HepG2 (cell line): ENCODE measurements at regions not wholly inside any gene's neighbourhood (a gene's known extent, or its start where the extent isn't known, plus 50 kb on each side); places are given as distances from the start of the nearest gene placed in this dataset.

Source experiments
- ATAC-seq: fragments of 200-7000 bp; cut with Tn5 transposase; 3 replicates; pipeline ENCODE4 v1.9.1; 2020; ENCODE audit warnings: mild to moderate bottlenecking, moderate library complexity
- BruUV-seq: library from RNA; stranded (reverse); fragments of 400-500 nt; replicated peaks from 2 replicates; lab custom pipeline; 2021; lab: Mats Ljungman, UMichigan
- CTCF ChIA-PET: fragments of 300-600 bp; formaldehyde crosslinking; extraction: SDS; loops from one replicate; lab custom pipeline; 2021; ENCODE audit warnings: low total read pairs, inconsistent platforms, low intra/inter-chr PET ratio; lab: Yijun Ruan, JAX
- POLR2A ChIA-PET: fragments of 350-600 bp; sonication (Branson Sonifier 250); formaldehyde crosslinking; loops from one replicate; lab custom pipeline; 2020; ENCODE audit warnings: antibody characterized with exemption, inconsistent platforms; lab: Yijun Ruan, JAX
- DNase-seq: peaks from one replicate; pipeline ENCODE4 v3.0.0-alpha.2; 2015; ENCODE audit warnings: low spot score
- FAIRE-seq: peaks from 3 replicates; lab custom pipeline; 2011; peaks lifted over from hg19 to GRCh38; lab: Jason Lieb, UNC
- H2AFZ ChIP-seq: one replicate; pipeline ENCODE4 v1.6.1; 2011; ENCODE audit warnings: low read length, inconsistent platforms
- H3K27ac ChIP-seq: fragments of 300-600 bp; 3 replicates; pipeline ENCODE4 v1.8.0; 2011; ENCODE audit warnings: mixed run types, mild to moderate bottlenecking, mixed read lengths, low read length, inconsistent platforms; ENCODE audit not compliant: insufficient read depth; ENCODE audit errors: extremely low read length
- H3K27me3 ChIP-seq, 2 experiments: fragments of 200-600 bp in 1 of 2; 2 replicates in 1 of 2; 3 replicates in 1 of 2; pipeline versions ENCODE4 v1.6.0 to v1.8.0; 2011; ENCODE audit warnings: low read length in 2 of 2, mild to moderate bottlenecking in 2 of 2, moderate library complexity in 2 of 2, inconsistent platforms in 1 of 2; ENCODE audit not compliant: insufficient read depth in 2 of 2, control insufficient read depth in 1 of 2
- H3K36me3 ChIP-seq, 2 experiments: fragments of 200-600 bp in 1 of 2; replicated peaks in 1 of 2; 2 replicates in 1 of 2; 3 replicates in 1 of 2; pipeline versions ENCODE4 v1.5.1 to v1.8.0; 2011; ENCODE audit warnings: low read length in 2 of 2, inconsistent platforms in 1 of 2; ENCODE audit not compliant: insufficient read depth in 2 of 2, control insufficient read depth in 1 of 2
- H3K4me1 ChIP-seq: 2 replicates; pipeline ENCODE4 v1.5.1; 2012; ENCODE audit warnings: low read length, inconsistent platforms; ENCODE audit not compliant: insufficient read depth
- H3K4me2 ChIP-seq: 2 replicates; pipeline ENCODE4 v1.6.0; 2011; ENCODE audit warnings: low read depth, low read length, inconsistent platforms
- H3K4me3 ChIP-seq, 3 experiments: fragments of 200-600 bp in 1 of 3; sonication (generic), shearing (Covaris generic) in 1 of 3; replicated peaks in 1 of 3; 2 replicates each; pipeline ENCODE4 v1.5.1; 2011 to 2016; ENCODE audit warnings: low read length in 3 of 3, inconsistent platforms in 2 of 3, low read depth in 2 of 3, mild to moderate bottlenecking in 2 of 3, control low read depth in 1 of 3, mixed read lengths in 1 of 3; ENCODE audit not compliant: insufficient read depth in 1 of 3
- H3K79me2 ChIP-seq: one replicate; pipeline ENCODE4 v1.6.1; 2011; ENCODE audit warnings: low read length, inconsistent platforms; ENCODE audit not compliant: insufficient read depth
- H3K9ac ChIP-seq: 2 replicates; pipeline ENCODE4 v1.6.0; 2011; ENCODE audit warnings: mild to moderate bottlenecking, low read depth, low read length, inconsistent platforms; ENCODE audit not compliant: insufficient read depth
- H3K9me3 ChIP-seq: 2 replicates; pipeline ENCODE4 v1.5.1; 2012; ENCODE audit warnings: mild to moderate bottlenecking, low read length
- H4K20me1 ChIP-seq: 2 replicates; pipeline ENCODE4 v1.6.0; 2011; ENCODE audit warnings: inconsistent platforms, mild to moderate bottlenecking, low read length, moderate library complexity; ENCODE audit not compliant: insufficient read depth
- FOXK1 ChIP-seq: sonication (generic); formaldehyde crosslinking; IDR thresholded peaks from 2 replicates; pipeline ENCODE4 v1.4.0; 2020; ENCODE audit warnings: low read depth, missing genetic modification reagents, borderline replicate concordance
- MEIS1 ChIP-seq: sonication (generic); formaldehyde crosslinking; IDR thresholded peaks from 2 replicates; pipeline ENCODE4 v1.9.0; 2021; ENCODE audit warnings: mild to moderate bottlenecking, missing genetic modification reagents, moderate library complexity, borderline replicate concordance
- NFIC ChIP-seq: IDR thresholded peaks from 2 replicates; pipeline ENCODE4 v1.6.1; 2012; ENCODE audit warnings: mild to moderate bottlenecking, low read length, inconsistent platforms
- PTBP1 ChIP-seq: fragments of 200-400 bp; formaldehyde crosslinking; IDR thresholded peaks from 2 replicates; pipeline ENCODE4 v1.6.1; 2018; ENCODE audit warnings: low read length, low read depth; ENCODE audit not compliant: poor library complexity, severe bottlenecking
- RAD51 ChIP-seq: fragments of 450-650 bp; IDR thresholded peaks from 2 replicates; pipeline ENCODE4 v1.6.1; 2016; ENCODE audit warnings: borderline replicate concordance
- RELA ChIP-seq: sonication (generic); formaldehyde crosslinking; IDR thresholded peaks from 2 replicates; pipeline ENCODE4 v1.4.0; 2020; ENCODE audit warnings: missing genetic modification reagents
- SPEN ChIP-seq: sonication (generic); formaldehyde crosslinking; IDR thresholded peaks from 2 replicates; pipeline ENCODE4 v1.5.1; 2020; ENCODE audit warnings: low read depth, mild to moderate bottlenecking, missing genetic modification reagents
- ZFP37 ChIP-seq: sonication (generic); formaldehyde crosslinking; IDR thresholded peaks from 2 replicates; pipeline ENCODE4 v1.4.0; 2020; ENCODE audit warnings: missing genetic modification reagents, borderline replicate concordance
- ZNF614 ChIP-seq: IDR thresholded peaks from 2 replicates; pipeline ENCODE4 v1.6.1; 2018; ENCODE audit warnings: missing biosample characterization, missing genetic modification reagents, inconsistent platforms, borderline replicate concordance
- WGBS: methylation state at CpG from one replicate; pipeline ENCODE4 v1.1.6; 2017; ENCODE audit warnings: low lambda C conversion rate; 5-methylcytosine and 5-hydroxymethylcytosine counted together
- in situ Hi-C: cut with HindIII; loops from 2 replicates; pipeline ENCODE4 v1.10.0; 2017; ENCODE audit warnings: low pct_unique_long_range_greater_than_20kb; ENCODE audit not compliant: extremely low pct_ligation_motif_present
- intact Hi-C: fragments of 100-400 bp; cut with micrococcal nuclease; formaldehyde crosslinking; loops from one replicate; pipeline ENCODE4 v1.10.0; 2022; ENCODE audit not compliant: unreplicated experiment
- TF ChIP-seq, protein P1 (sequence below): sonication (generic); formaldehyde crosslinking; IDR thresholded peaks from 2 replicates; pipeline ENCODE4 v1.5.0; 2020; ENCODE audit warnings: missing genetic modification reagents
- TF ChIP-seq, protein P2 (sequence below), 2 experiments: sonication (generic) in 1 of 2; formaldehyde crosslinking in 1 of 2; IDR thresholded peaks; 2 replicates each; pipeline versions ENCODE4 v1.5.1 to v1.6.1; 2011 to 2020; ENCODE audit warnings: borderline replicate concordance in 1 of 2, low read depth in 1 of 2, low read length in 1 of 2, mild to moderate bottlenecking in 1 of 2, missing genetic modification reagents in 1 of 2, moderate library complexity in 1 of 2

DNA sequence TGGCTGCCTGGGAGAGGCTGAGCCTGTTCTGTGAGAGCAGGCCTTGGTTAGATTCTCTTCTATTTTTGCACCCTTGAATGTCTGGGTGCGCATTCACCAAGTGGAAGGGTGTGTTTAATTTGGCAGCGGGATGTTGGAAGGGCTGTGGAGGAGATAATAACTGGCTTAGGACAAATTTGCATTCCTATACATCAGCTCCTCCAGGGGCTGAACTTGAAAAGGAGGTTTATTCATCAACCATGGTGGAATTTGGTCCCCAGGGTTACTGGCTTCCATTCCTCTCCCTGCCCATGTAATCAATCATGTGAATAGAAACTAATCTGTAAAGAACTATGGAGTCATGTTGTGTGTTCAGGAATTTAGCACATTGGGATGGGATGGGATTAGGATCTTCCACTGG, 100.2 kb upstream of the FOXF1 start (continued):
- TF ChIP-seq ZFP37 (CRISPR knock-in tag) (no peak), NFIC (no peak), PTBP1 (no peak)

DNA sequence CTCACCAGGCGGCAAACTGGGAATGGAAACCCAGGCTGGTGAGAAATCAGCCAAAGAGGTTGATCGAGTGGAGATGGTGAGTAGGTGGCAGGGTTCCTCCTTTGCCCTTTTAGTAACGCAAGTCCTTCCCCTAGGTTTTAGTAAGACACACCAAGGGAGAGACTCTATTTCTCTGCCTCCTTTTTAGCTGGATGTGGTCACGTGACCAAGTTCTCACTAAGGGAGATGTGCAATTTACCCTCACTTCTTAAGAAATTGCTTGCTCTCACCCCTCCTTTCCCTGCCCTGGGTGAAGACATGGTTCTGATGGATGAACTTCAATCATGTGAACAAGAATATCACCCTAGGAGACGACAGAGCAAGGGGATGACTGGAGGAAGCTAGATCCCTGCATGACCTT, 99.8 kb upstream of the FOXF1 start:
- WGBS: 15% methylated on average over 5 of the region's 5 CpGs
- no peaks in the 10 kb centered on the region for H4K20me1 ChIP-seq
- ATAC-seq: no peak
- H3K36me3 ChIP-seq: no peaks in the 10 kb centered on the region
- H3K27me3 ChIP-seq: peaks cover 3 to 31% of the 10 kb centered on the region in 2 experiments; a peak in 4 of 5 replicates
- H3K79me2 ChIP-seq: no peaks in the 10 kb centered on the region
- in situ Hi-C loops (no loop called here), intact Hi-C loops (no loop called here)
- no peak overlapping the region for H3K4me3 ChIP-seq
- no peaks in the 10 kb centered on the region for H3K4me1 ChIP-seq
- H3K4me2 ChIP-seq: no peak overlapping the region
- H3K27ac ChIP-seq: no peak overlapping the region
- no peak overlapping the region for H2AFZ ChIP-seq
- TF ChIP-seq RAD51: peak; percentile 93
- TF ChIP-seq MEIS1 (CRISPR knock-in tag): no peak
- no peak for TF ChIP-seq FOXK1 (CRISPR knock-in tag)
- no peak for TF ChIP-seq SPEN (CRISPR knock-in tag)
- TF ChIP-seq, protein P1, sequence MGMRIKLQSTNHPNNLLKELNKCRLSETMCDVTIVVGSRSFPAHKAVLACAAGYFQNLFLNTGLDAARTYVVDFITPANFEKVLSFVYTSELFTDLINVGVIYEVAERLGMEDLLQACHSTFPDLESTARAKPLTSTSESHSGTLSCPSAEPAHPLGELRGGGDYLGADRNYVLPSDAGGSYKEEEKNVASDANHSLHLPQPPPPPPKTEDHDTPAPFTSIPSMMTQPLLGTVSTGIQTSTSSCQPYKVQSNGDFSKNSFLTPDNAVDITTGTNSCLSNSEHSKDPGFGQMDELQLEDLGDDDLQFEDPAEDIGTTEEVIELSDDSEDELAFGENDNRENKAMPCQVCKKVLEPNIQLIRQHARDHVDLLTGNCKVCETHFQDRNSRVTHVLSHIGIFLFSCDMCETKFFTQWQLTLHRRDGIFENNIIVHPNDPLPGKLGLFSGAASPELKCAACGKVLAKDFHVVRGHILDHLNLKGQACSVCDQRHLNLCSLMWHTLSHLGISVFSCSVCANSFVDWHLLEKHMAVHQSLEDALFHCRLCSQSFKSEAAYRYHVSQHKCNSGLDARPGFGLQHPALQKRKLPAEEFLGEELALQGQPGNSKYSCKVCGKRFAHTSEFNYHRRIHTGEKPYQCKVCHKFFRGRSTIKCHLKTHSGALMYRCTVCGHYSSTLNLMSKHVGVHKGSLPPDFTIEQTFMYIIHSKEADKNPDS (CRISPR knock-in tag): no peak
- no peak for TF ChIP-seq ZNF614 (CRISPR knock-in tag)
- TF ChIP-seq RELA: no peak
- TF ChIP-seq, protein P2, sequence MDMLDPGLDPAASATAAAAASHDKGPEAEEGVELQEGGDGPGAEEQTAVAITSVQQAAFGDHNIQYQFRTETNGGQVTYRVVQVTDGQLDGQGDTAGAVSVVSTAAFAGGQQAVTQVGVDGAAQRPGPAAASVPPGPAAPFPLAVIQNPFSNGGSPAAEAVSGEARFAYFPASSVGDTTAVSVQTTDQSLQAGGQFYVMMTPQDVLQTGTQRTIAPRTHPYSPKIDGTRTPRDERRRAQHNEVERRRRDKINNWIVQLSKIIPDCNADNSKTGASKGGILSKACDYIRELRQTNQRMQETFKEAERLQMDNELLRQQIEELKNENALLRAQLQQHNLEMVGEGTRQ (IDR thresholded peaks at IDR 0.05; ENCODE audit: low read depth, low read length): peak; percentile 82
- TF ChIP-seq, protein P2 (CRISPR knock-in tag; IDR thresholded peaks at IDR 0.05; ENCODE audit: borderline replicate concordance): no peak
- CTCF ChIA-PET: no interaction called here
- no peak for FAIRE-seq
- POLR2A ChIA-PET: no interaction called here
- BruUV-seq: no TSS peak
- H3K9ac ChIP-seq: no peak overlapping the region
- DNase-seq: no peak
- no peaks in the 10 kb centered on the region for H3K9me3 ChIP-seq
